HG02973 (cell line): ENCODE measurements at regions not wholly inside any gene's neighbourhood (a gene's known extent, or its start where the extent isn't known, plus 50 kb on each side); places are given as distances from the start of the nearest gene placed in this dataset.

Source experiments
- ATAC-seq: cut with Tn5 transposase; IDR thresholded peaks from one replicate; pipeline ENCODE4 v1.9.1; 2021; ENCODE audit warnings: moderate library complexity; ENCODE audit not compliant: unreplicated experiment

DNA sequence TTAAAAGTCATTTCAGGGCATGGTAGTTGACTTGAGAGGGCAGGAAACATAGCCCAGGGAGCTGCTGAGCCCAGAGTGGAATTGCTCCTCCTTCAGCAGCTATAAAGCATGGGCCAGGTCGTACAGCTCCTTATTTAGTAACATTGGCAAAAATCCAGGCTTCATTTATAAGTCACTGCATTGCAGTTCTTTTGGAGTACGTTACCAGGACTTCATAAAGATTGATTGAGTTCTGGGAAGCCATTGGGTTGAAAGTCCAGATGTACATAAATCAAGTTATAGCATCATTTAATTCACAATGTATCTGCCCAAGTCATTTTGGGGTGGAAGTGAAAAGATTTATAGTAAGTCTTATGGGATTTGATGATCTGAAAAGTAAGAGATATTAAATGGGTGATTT lies 53.0 kb upstream of the ANKEF1 start:
- no peak for ATAC-seq

- ATAC-seq, result peak; percentile 99
These were observed 56.3 kb upstream of the ANKEF1 start for GRCh38 chr20:9978397-9979004.

- ATAC-seq, result no peak
These were observed 57.2 kb upstream of the ANKEF1 start for GRCh38 chr20:9977629-9978028.

DNA sequence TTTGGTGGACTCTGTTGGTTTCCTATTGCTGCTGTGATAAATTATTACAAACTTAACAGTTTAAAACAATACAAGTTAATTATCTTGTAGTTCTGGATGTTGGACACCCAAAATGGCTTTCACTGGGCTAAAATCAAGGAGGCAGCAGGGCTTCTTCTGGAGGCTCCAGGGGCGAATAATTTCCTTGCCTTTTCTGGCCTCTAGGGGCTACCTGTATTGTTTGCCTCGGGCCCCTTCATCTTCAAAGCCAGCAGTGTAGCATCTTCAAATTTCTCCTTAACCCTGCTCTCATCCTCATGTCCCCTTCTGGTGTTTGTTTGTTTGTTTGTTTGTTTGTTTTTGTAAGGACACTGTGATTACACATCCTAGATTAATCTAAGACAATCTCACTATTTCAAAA lies 60.5 kb upstream of the ANKEF1 start:
- no peak for ATAC-seq

- ATAC-seq, result no peak
These were observed 63.0 kb upstream of the ANKEF1 start for GRCh38 chr20:9971746-9972145.

DNA sequence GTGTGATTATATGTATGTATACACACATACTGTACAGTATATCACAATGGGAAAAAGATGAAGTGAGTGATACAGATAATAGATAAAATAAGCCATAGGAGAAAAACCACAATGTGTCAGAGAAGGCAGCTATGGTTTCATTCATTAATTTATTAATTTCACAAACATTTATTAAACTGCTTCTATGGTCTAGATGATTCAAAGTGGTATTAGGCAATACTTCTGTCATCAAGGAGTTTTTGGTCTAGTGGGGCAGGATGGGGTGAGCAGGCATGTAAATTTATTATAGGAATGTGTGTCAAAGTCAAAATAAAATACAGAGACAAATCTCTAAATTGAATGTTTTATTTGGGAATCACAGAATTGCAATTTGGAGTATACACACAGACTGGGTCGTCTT lies 65.2 kb upstream of the ANKEF1 start:
- no peak for ATAC-seq

DNA sequence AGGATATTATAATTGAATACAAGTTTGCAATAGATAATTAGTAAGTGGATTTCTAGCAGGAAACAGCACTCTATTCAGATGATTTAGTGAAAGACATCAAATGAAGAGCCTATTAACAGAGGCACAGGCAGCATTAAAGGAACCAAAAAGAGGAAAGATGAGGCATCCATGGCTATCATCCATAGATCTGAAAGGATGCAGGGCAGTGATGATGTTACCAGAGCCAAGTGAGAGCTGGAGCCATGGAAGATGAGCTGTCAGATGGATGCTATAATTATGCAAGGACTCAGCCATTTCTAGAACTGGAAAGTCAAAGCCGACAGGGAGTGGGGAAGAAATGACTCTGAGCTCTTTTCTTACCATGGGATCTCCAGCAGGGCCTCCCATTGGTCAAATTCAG lies 66.8 kb upstream of the ANKEF1 start:
- ATAC-seq, result no peak

GRCh38 chr20:9966966-9967365 lies 67.8 kb upstream of the ANKEF1 start:
- ATAC-seq, result no peak

DNA sequence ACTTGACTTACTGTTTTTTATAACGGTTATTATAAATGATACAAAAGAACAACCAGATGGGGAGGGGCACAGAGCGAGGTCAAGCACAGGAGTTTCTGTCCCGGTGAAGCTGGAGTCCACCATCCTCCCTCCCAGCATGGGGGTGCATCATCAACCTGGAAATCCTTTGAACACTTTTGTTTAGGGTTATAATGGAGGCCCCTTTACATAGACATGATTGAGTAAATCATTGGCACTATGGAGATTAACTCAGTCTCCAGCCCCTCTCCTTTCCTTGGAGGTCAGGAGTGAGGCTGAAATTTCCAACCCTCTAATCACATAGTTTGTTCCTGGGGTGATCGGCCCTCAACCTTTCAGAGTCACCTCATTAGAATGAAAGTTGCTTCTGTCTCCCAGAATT lies 71.8 kb upstream of the ANKEF1 start:
- no peak for ATAC-seq

DNA sequence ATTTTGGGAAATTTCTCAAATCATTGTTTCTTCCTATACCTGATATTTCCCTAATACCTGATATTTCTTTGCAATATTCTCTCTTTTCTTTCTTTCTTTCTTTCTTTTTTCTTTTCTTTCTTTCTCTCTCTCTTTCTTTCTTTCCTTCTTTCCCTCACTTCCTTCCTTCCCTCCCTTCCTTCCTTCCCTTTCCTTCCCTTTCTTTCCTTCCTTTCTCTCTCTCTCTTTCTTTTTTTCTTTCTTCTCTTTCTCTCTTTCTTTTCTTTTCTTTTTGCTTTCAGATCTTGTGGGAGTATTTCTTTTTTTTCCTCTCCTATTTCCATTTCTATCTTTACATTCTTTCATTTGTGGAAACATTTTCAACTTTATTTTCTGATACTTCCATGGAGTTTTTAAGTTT lies 76.1 kb upstream of the ANKEF1 start:
- ATAC-seq, result no peak

DNA sequence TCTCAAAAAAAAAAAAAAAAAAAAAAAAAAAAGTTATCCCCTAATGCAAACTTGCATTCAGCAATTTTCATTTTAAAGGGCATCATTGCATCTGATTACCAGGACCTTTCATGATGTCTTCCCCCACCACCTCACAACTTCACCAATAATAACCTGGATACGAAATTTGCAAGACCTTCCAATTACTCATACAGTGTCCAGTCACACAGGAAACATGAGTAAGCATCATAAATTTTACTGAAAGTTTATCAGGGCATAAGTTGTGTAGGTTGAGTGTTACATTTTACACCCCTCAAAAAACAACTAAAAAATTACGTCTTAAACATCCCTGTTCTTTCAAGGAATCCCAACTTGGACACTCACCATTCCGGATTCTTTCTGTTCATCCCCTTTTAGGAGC lies 79.1 kb upstream of the ANKEF1 start:
- no peak for ATAC-seq

- no peak for ATAC-seq
These were observed 85.2 kb upstream of the ANKEF1 start for GRCh38 chr20:9949563-9949962.

DNA sequence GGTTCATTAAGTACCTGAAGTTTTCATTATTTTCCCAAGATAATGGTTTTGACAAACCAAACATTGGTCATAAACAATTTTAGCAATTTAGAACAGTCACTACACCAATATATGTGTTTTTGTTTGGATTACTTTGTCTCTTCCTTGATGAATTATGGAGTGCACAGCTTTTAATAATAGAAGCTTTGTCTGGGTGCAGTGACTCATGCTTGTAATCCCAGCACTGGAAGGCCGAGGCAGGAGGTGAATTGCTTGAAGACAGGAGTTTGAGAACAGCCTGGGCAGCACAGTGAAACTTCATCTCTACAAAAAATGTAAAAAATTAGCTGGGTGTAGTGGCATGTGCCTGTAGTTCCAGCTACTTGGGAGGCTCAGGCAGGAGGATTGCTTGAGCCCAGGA lies 89.4 kb upstream of the ANKEF1 start:
- ATAC-seq, result no peak

DNA sequence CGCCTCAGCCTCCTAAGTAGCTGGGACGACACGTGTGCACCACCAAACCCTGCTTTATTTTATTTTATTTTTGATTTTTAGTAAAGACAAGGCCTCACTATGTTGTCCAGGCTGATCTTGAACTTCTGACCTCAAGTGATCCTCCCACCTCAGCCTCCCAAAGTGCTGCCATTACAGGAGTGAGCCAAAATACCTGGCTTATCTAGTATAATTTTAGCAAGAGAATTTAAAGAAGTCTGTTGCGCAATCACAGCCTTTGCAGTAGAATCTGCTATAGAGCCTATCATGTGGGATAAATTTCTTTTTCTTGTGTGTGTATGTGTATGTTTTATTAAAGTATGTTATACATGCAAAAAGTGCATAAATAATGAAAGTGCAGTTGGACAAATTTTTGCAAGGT lies 92.1 kb upstream of the ANKEF1 start:
- no peak for ATAC-seq

DNA sequence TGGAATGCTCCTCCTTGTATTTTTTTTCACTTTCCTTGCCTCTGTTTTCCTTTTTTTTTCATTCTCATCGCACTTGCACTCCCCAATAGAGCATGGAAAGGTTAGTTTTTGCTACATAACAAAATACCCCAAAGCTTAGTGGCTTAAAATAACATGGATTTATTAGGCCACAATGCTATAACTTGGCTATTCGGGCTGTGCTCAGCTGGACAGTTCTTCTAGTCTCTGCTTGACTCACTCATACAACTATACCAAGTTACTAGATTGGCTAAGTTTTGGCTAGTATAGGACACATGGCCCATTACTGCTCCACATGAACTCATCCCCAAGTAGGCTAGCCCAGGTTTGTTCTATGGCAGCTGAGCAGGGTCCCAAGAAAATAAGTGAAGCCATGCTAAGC lies 94.5 kb upstream of the ANKEF1 start:
- ATAC-seq, result no peak

- no peak for ATAC-seq
These were observed 95.6 kb upstream of the ANKEF1 start for GRCh38 chr20:9939231-9939630.

GRCh38 chr20:9935285-9935684 lies 96.4 kb upstream of the PAK5 start:
- no peak for ATAC-seq

- no peak for ATAC-seq
These were observed 91.3 kb upstream of the PAK5 start for GRCh38 chr20:9930142-9930541.

DNA sequence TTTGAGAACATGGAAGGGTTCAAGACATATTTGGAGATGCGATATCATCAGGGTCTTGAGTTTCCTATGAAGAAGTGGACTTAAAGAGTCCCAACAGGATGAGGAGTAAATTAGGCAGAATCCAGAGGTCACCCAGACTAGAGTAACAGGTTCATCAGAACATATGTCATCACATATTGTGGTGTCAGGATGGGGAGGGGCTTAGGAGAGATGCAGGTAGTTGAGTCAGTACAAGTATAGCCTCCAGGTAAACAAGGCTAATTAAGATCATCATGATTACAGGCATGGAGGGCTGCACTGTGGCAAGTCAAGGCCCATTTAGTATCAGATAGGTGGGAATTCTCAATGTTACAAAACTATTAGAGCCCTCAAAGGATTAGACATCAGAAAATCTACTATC lies 90.1 kb upstream of the PAK5 start:
- ATAC-seq, result no peak

GRCh38 chr20:9928281-9928737 lies 89.4 kb upstream of the PAK5 start:
- peak; percentile 97 for ATAC-seq

DNA sequence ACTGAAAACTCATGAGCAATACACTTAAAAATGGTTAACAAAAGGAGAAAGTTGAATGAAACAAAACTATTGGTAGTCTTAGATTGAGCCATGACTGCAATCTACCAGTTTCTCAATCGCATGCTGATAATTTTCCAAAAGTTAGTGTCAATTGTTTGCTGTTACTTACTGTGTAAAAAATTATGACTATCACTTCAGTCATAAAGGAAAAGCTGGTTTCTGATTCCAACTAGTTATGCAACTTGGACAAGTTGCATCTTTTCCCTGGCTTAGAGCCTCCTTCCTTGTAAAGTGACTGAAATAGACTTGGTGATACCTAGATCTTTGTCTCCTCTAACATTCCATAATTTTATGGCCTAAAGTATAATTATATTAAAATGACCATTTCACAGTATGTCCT lies 88.3 kb upstream of the PAK5 start:
- no peak for ATAC-seq

GRCh38 chr20:9926476-9926875 lies 87.6 kb upstream of the PAK5 start:
- no peak for ATAC-seq

GRCh38 chr20:9926007-9926406 lies 87.1 kb upstream of the PAK5 start:
- no peak for ATAC-seq

DNA sequence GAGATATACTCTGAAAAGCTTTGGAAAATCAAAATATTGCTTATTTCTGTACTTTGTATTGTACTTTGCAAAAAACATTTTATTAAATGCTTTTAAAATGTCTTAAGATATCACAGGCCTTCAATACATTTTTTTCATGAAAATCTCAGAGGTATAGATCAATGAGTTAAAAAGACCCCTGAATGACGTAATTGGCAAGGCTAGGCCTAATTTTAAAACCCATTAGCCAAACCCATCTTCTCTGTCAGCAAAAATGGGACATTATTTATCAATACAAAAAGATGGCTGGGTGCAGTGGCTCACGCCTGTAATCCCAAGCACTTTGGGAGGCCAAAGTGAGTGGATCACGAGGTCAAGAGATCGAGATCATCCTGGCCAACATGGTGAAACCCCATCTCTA lies 84.8 kb upstream of the PAK5 start:
- ATAC-seq, result no peak
